PC-3 (cell line): ENCODE measurements at regions not wholly inside any gene's neighbourhood (a gene's known extent, or its start where the extent isn't known, plus 50 kb on each side); places are given as distances from the start of the nearest gene placed in this dataset.

ENCODE experiments used
- ATAC-seq: fragments of 200-7000 bp; cut with Tn5 transposase; 2 replicates; pipeline ENCODE4 v1.9.1; 2020; ENCODE audit warnings: mild to moderate bottlenecking, moderate library complexity
- BruUV-seq: library from RNA; stranded (reverse); fragments of 400-500 nt; replicated peaks from 2 replicates; lab custom pipeline; 2021; lab: Mats Ljungman, UMichigan
- CTCF ChIA-PET: fragments of 300-600 bp; sonication (Branson Sonifier 250); formaldehyde crosslinking; loops from one replicate; lab custom pipeline; 2022; ENCODE audit warnings: antibody characterized with exemption; lab: Charles Lee
- POLR2A ChIA-PET: fragments of 300-600 bp; sonication (Branson Sonifier 250); formaldehyde crosslinking; loops from one replicate; lab custom pipeline; 2022; ENCODE audit warnings: antibody characterized with exemption; ENCODE audit not compliant: unreplicated experiment; lab: Charles Lee
- DNase-seq: peaks from one replicate; pipeline ENCODE4 v3.0.0-alpha.2; 2015
- H2AFZ ChIP-seq: fragments of 300-600 bp; sonication (generic); 2 replicates; pipeline ENCODE4 v1.6.0; 2016; ENCODE audit warnings: antibody characterized with exemption, low read length
- H3F3A ChIP-seq: fragments of 300-600 bp; sonication (generic); one replicate; pipeline ENCODE4 v1.6.0; 2017; ENCODE audit warnings: antibody characterized with exemption, low read length, control low read depth, mild to moderate bottlenecking; ENCODE audit not compliant: unreplicated experiment
- H3K27ac ChIP-seq: fragments of 300-600 bp; sonication (generic); 2 replicates; pipeline ENCODE4 v1.5.1; 2016; ENCODE audit warnings: mild to moderate bottlenecking, low read length
- H3K27me3 ChIP-seq: fragments of 300-600 bp; sonication (generic); 2 replicates; pipeline ENCODE4 v1.6.1; 2016; ENCODE audit warnings: low read length, mixed read lengths
- H3K36me3 ChIP-seq: fragments of 300-600 bp; sonication (generic); 2 replicates; pipeline ENCODE4 v1.6.1; 2016; ENCODE audit warnings: low read depth, mixed run types, low read length, mixed read lengths
- H3K4me1 ChIP-seq: fragments of 300-600 bp; sonication (generic); 2 replicates; pipeline ENCODE4 v1.5.1; 2016; ENCODE audit warnings: low read length; ENCODE audit not compliant: insufficient read depth
- H3K4me2 ChIP-seq: fragments of 300-600 bp; sonication (generic); 2 replicates; pipeline ENCODE4 v1.6.0; 2016; ENCODE audit warnings: low read length
- H3K4me3 ChIP-seq: fragments of 300-600 bp; sonication (generic); 2 replicates; pipeline ENCODE4 v1.5.1; 2016; ENCODE audit warnings: mild to moderate bottlenecking, low read length, mixed read lengths
- H3K79me2 ChIP-seq: fragments of 300-600 bp; sonication (generic); 2 replicates; pipeline ENCODE4 v1.6.1; 2017; ENCODE audit warnings: low read length, mixed read lengths
- H3K9ac ChIP-seq: fragments of 300-600 bp; sonication (generic); 2 replicates; pipeline ENCODE4 v1.6.0; 2016; ENCODE audit warnings: mild to moderate bottlenecking, low read length
- H3K9me2 ChIP-seq: fragments of 300-600 bp; sonication (generic); replicated peaks from 2 replicates; pipeline ENCODE4 v1.6.1; 2016; ENCODE audit warnings: mixed run types, low read length, mixed read lengths
- H3K9me3 ChIP-seq: fragments of 300-600 bp; sonication (generic); 2 replicates; pipeline ENCODE4 v1.6.1; 2016; ENCODE audit warnings: low read length, mixed read lengths
- H4K20me1 ChIP-seq: fragments of 300-600 bp; sonication (generic); 2 replicates; pipeline ENCODE4 v1.6.1; 2016; ENCODE audit warnings: low read length, mixed read lengths
- CTCF ChIP-seq: fragments of 300-600 bp; sonication (generic); conservative IDR thresholded peaks from 2 replicates; pipeline ENCODE4 v1.5.1; 2017; ENCODE audit warnings: antibody characterized with exemption, low read depth, mild to moderate bottlenecking, low read length
- EZH2 ChIP-seq: fragments of 300-600 bp; sonication (generic); IDR thresholded peaks from one replicate; pipeline ENCODE4 v1.6.1; 2017; ENCODE audit warnings: antibody characterized with exemption, mild to moderate bottlenecking, low read length; ENCODE audit not compliant: unreplicated experiment
- EZH2phosphoT487 ChIP-seq: fragments of 300-600 bp; sonication (generic); IDR thresholded peaks from 2 replicates; pipeline ENCODE4 v1.6.1; 2018; ENCODE audit warnings: mild to moderate bottlenecking, antibody characterized with exemption, low read length, borderline replicate concordance
- intact Hi-C: fragments of 100-400 bp; cut with micrococcal nuclease; formaldehyde crosslinking; loops from 2 replicates; pipeline ENCODE4 v1.9.0; 2023

- Histone ChIP-seq H3F3A (no peaks in the 10 kb centered on the region), H3K9ac (no peak overlapping the region), H4K20me1 (no peaks in the 10 kb centered on the region), H3K9me3 (no peaks in the 10 kb centered on the region), H3K27me3 (no peaks in the 10 kb centered on the region; the same call in none of the 2 replicates), H3K79me2 (no peaks in the 10 kb centered on the region), H3K9me2 (no peaks in the 10 kb centered on the region), H3K4me3 (no peak overlapping the region), H2AFZ (no peak overlapping the region), H3K27ac (no peak overlapping the region), H3K36me3 (no peaks in the 10 kb centered on the region), H3K4me1 (no peaks in the 10 kb centered on the region), H3K4me2 (no peak overlapping the region)
- POLR2A ChIA-PET: no interaction called here
- intact Hi-C loops: no loop called here
- BruUV-seq: no TSS peak
- TF ChIP-seq EZH2 (no peak), CTCF (no peak)
- DNase-seq (no peak), ATAC-seq (no peak)
- CTCF ChIA-PET: no interaction called here
Observed at GRCh38 chr6:88532241-88532860, 366.2 kb upstream of the CNR1 start.

GRCh38 chr6:88529726-88530125 lies 363.6 kb upstream of the CNR1 start:
- Histone ChIP-seq H4K20me1 (no peaks in the 10 kb centered on the region), H3K9me2 (no peaks in the 10 kb centered on the region), H3K27ac (no peak overlapping the region), H3K79me2 (no peaks in the 10 kb centered on the region), H3K4me2 (no peak overlapping the region), H2AFZ (no peak overlapping the region), H3K9me3 (no peaks in the 10 kb centered on the region), H3K9ac (no peak overlapping the region), H3K36me3 (no peaks in the 10 kb centered on the region), H3K4me3 (no peak overlapping the region), H3K4me1 (no peaks in the 10 kb centered on the region), H3K27me3 (no peaks in the 10 kb centered on the region; the same call in 1 of the 2 replicates), H3F3A (no peaks in the 10 kb centered on the region)
- no peak for ATAC-seq
- intact Hi-C loops: no loop called here
- POLR2A ChIA-PET: no interaction called here
- no TSS peak for BruUV-seq
- no peak for DNase-seq
- CTCF ChIA-PET: no interaction called here
- TF ChIP-seq EZH2: no peak
- TF ChIP-seq EZH2phosphoT487: no peak
- TF ChIP-seq CTCF: no peak

GRCh38 chr6:88520445-88520844 lies 354.3 kb upstream of the CNR1 start:
- ATAC-seq: no peak
- Histone ChIP-seq H3K27ac (no peak overlapping the region), H3K4me1 (no peaks in the 10 kb centered on the region), H4K20me1 (no peaks in the 10 kb centered on the region), H3K9me2 (no peaks in the 10 kb centered on the region), H3K4me2 (no peak overlapping the region), H2AFZ (no peak overlapping the region), H3K4me3 (no peak overlapping the region), H3F3A (no peaks in the 10 kb centered on the region), H3K9ac (no peak overlapping the region), H3K79me2 (no peaks in the 10 kb centered on the region), H3K36me3 (no peaks in the 10 kb centered on the region), H3K9me3 (no peaks in the 10 kb centered on the region), H3K27me3 (peaks cover 17% of the 10 kb centered on the region)
- ChIA-PET POLR2A (no interaction called here), CTCF (no interaction called here)
- no peak for DNase-seq
- TF ChIP-seq EZH2phosphoT487 (no peak), CTCF (no peak), EZH2 (no peak)
- intact Hi-C loops: no loop called here
- no TSS peak for BruUV-seq
